ENCODE measurements at regions not wholly inside any gene's neighbourhood (a gene's known extent, or its start where the extent isn't known, plus 50 kb on each side); places are given as distances from the start of the nearest gene placed in this dataset.

GRCh38 chr5:133739181-133739780 lies 126.9 kb upstream of the FSTL4 start:
- intact Hi-C loops (cut with DNase I) = no loop called here
- no peaks in the 10 kb centered on the region for H3K27me3 ChIP-seq
- no peaks in the 10 kb centered on the region for H3K36me3 ChIP-seq
- DNase-seq = no peak
- no peak overlapping the region for H3K27ac ChIP-seq
- no peak overlapping the region for H3K4me3 ChIP-seq (replicated peaks in 1 of 3)
- H3K4me1 ChIP-seq = peaks cover 5 to 19% of the 10 kb centered on the region in 2 donors
- TF ChIP-seq CTCF (IDR thresholded peaks at IDR 0.05) (no peak), POLR2A (IDR thresholded peaks at IDR 0.05) (no peak)
- 92 to 94% methylated on average over 10 of the region's 10 CpGs for WGBS, 2 donors
- H3K9me3 ChIP-seq = no peaks in the 10 kb centered on the region

- 40 to 47% methylated on average over 4 of the region's 4 CpGs for WGBS, 2 donors
- DNase-seq = no peak
- intact Hi-C loops (cut with DNase I) = no loop called here
These were observed 125.9 kb upstream of the FSTL4 start for GRCh38 chr5:133738271-133738670.

GRCh38 chr5:133736512-133736911 lies 124.2 kb upstream of the FSTL4 start:
- TF ChIP-seq POLR2A (IDR thresholded peaks at IDR 0.05) (no peak), CTCF (IDR thresholded peaks at IDR 0.05) (no peak)
- WGBS, 2 donors = 51 to 53% methylated on average over 5 of the region's 5 CpGs
- no peak overlapping the region for H3K4me3 ChIP-seq (replicated peaks in 1 of 3)
- H3K36me3 ChIP-seq = no peaks in the 10 kb centered on the region
- intact Hi-C loops (cut with DNase I) = no loop called here
- no peaks in the 10 kb centered on the region for H3K9me3 ChIP-seq
- H3K27ac ChIP-seq = no peak overlapping the region
- H3K27me3 ChIP-seq = no peaks in the 10 kb centered on the region
- H3K4me1 ChIP-seq = peaks cover 5 to 19% of the 10 kb centered on the region in 2 donors
- DNase-seq = peak in 1 of 2 donors; percentile 10

More at GRCh38 chr5:133738271-133738670, 125.9 kb upstream of the FSTL4 start:
- no peaks in the 10 kb centered on the region for H3K36me3 ChIP-seq
- no peaks in the 10 kb centered on the region for H3K9me3 ChIP-seq
- H3K4me1 ChIP-seq = peaks cover 5 to 19% of the 10 kb centered on the region in 2 donors
- TF ChIP-seq CTCF (IDR thresholded peaks at IDR 0.05) = no peak
- TF ChIP-seq POLR2A (IDR thresholded peaks at IDR 0.05) = no peak
- H3K27ac ChIP-seq = no peak overlapping the region
- H3K27me3 ChIP-seq = no peaks in the 10 kb centered on the region
- no peak overlapping the region for H3K4me3 ChIP-seq (replicated peaks in 1 of 3)

- WGBS, 2 donors = 63 to 65% methylated on average over 9 of the region's 9 CpGs
- intact Hi-C loops (cut with DNase I) = no loop called here
- no peak for TF ChIP-seq POLR2A (IDR thresholded peaks at IDR 0.05)
- no peak for TF ChIP-seq CTCF (IDR thresholded peaks at IDR 0.05)
- no peaks in the 10 kb centered on the region for H3K9me3 ChIP-seq
- no peak overlapping the region for H3K4me3 ChIP-seq (replicated peaks in 1 of 3)
- DNase-seq = no peak
- H3K36me3 ChIP-seq = no peaks in the 10 kb centered on the region
- H3K27ac ChIP-seq = no peak overlapping the region
- peaks cover 5 to 19% of the 10 kb centered on the region in 2 donors for H3K4me1 ChIP-seq
- no peaks in the 10 kb centered on the region for H3K27me3 ChIP-seq
These were observed 123.0 kb upstream of the FSTL4 start for GRCh38 chr5:133735346-133735745.

- intact Hi-C loops (cut with DNase I) = no loop called here
- no peak overlapping the region for H3K27ac ChIP-seq
- H3K36me3 ChIP-seq = no peaks in the 10 kb centered on the region
- H3K27me3 ChIP-seq = no peaks in the 10 kb centered on the region
- TF ChIP-seq POLR2A (IDR thresholded peaks at IDR 0.05) = no peak
- no peak for TF ChIP-seq CTCF (IDR thresholded peaks at IDR 0.05)
- WGBS, 2 donors = 93 to 94% methylated on average over 8 of the region's 8 CpGs
- H3K9me3 ChIP-seq = no peaks in the 10 kb centered on the region
- DNase-seq = no peak
- H3K4me1 ChIP-seq = peaks cover 5 to 19% of the 10 kb centered on the region in 2 donors
- no peak overlapping the region for H3K4me3 ChIP-seq (replicated peaks in 1 of 3)
These were observed 122.6 kb upstream of the FSTL4 start for GRCh38 chr5:133734916-133735315.

All from thyroid gland (tissue), 4 donors.